Lung (tissue), 11 donors: ENCODE measurements at regions not wholly inside any gene's neighbourhood (a gene's known extent, or its start where the extent isn't known, plus 50 kb on each side); places are given as distances from the start of the nearest gene placed in this dataset.

Source experiments
- ATAC-seq: fragments of 200-7000 bp; cut with Tn5 transposase; one replicate; pipeline ENCODE4 v1.9.1; 2020; ENCODE audit warnings: moderate number of reproducible peaks; ENCODE audit not compliant: insufficient read depth, low FRiP score
- DNase-seq, 3 donors: peaks; one replicate each; pipeline ENCODE4 v3.0.0-alpha.2; 2013 to 2017
- H3K27ac ChIP-seq, 2 donors: one replicate each; pipeline ENCODE4 v1.5.1; 2013; ENCODE audit warnings: mild to moderate bottlenecking in 2 of 2, moderate library complexity in 2 of 2, control low read depth in 1 of 2, inconsistent platforms in 1 of 2, low read depth in 1 of 2, low read length in 1 of 2
- H3K27me3 ChIP-seq, 3 donors: one replicate each; pipeline ENCODE4 v1.5.1; 2013; ENCODE audit warnings: low read length in 2 of 3; ENCODE audit not compliant: control insufficient read depth in 3 of 3, insufficient read depth in 3 of 3
- H3K36me3 ChIP-seq, 4 donors: one replicate each; pipeline ENCODE4 v1.5.1; 2013; ENCODE audit warnings: low read length in 4 of 4, mild to moderate bottlenecking in 1 of 4, moderate library complexity in 1 of 4; ENCODE audit not compliant: control insufficient read depth in 4 of 4, insufficient read depth in 4 of 4
- H3K4me1 ChIP-seq, 5 donors: one replicate each; pipeline ENCODE4 v1.5.1; 2013; ENCODE audit warnings: low read length in 5 of 5, mild to moderate bottlenecking in 2 of 5, moderate library complexity in 1 of 5; ENCODE audit not compliant: control insufficient read depth in 5 of 5, insufficient read depth in 5 of 5
- H3K4me3 ChIP-seq: one replicate; pipeline ENCODE4 v1.5.1; 2013; ENCODE audit warnings: mild to moderate bottlenecking, control low read depth, moderate library complexity
- H3K9ac ChIP-seq, 2 donors: one replicate each; pipeline ENCODE4 v1.5.1; 2013; ENCODE audit warnings: low read length in 2 of 2, control low read depth in 1 of 2; ENCODE audit not compliant: insufficient read depth in 1 of 2
- H3K9me3 ChIP-seq, 4 donors: one replicate each; pipeline ENCODE4 v1.5.1; 2013; ENCODE audit warnings: low read length in 3 of 4, mild to moderate bottlenecking in 1 of 4, moderate library complexity in 1 of 4; ENCODE audit not compliant: control insufficient read depth in 4 of 4, insufficient read depth in 3 of 4
- CTCF ChIP-seq: IDR thresholded peaks from 2 replicates; pipeline ENCODE4 v1.5.1; 2012; ENCODE audit warnings: mild to moderate bottlenecking; ENCODE audit errors: control extremely low read depth, extremely low read depth
- WGBS, 2 donors: extraction: QIAGEN DNeasy Blood & Tissue Kit; methylation state at CpG; one replicate each; pipeline ENCODE4 v1.1.7; 2013; 5-methylcytosine and 5-hydroxymethylcytosine counted together
- donor health status: control.
- donor health status: control.
- donor health status: Bipolar disorder and iron deficiency.
- donor health status: healthy.
- donor health status: DM: yes; HTN: yes; CAD: no.

DNA sequence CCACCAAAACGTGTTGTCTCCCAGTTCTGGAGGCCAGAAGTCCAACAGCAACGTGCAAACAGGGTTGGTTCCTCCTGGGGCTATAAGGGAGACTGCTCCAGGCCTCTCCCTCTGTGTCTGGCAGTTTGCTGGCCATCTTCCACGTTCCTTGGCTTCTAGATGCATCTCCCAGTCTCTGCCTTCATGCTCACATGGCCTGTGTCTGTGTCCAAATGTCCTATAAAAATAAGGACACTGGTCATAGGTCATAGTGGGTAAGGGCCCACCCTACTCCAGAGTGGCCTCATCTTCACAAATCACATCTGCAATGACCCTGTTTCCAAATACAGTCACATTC lies 69.4 kb upstream of the TAF1B start:
- Histone ChIP-seq H3K27me3 (no peaks in the 10 kb centered on the region), H3K9me3 (no peaks in the 10 kb centered on the region), H3K4me3 (no peak overlapping the region), H3K4me1 (peaks cover 0 to 40% (median 13%) of the 10 kb centered on the region in 5 donors), H3K27ac (no peak overlapping the region), H3K9ac (no peak overlapping the region), H3K36me3 (no peaks in the 10 kb centered on the region)
- ATAC-seq = no peak
- WGBS, 2 donors = 65 to 70% methylated on average over 3 of the region's 3 CpGs
- peak in 2 of 3 donors; percentile 39 to 46 for DNase-seq
- no peak for TF ChIP-seq CTCF

DNA sequence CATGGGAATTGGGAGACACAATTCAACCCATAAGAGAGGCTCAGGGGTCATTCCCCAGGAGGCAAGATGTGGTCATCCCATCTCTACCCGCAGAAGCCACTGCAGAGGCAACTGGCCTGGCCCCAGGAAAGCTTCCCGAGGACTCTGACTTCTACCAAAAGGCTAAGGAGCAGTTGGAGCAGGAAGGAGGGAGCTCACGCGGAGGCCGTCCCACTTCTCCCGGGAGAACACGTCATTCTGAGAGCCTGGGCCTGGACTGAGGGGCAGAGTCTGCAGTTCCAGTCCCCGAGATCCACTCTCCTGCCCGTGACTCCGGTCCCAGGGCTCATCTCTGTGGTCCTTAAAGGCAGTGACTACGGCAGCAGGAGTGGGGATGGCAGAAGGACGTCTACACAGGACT lies 69.0 kb upstream of the TAF1B start:
- H3K36me3 ChIP-seq = no peaks in the 10 kb centered on the region
- no peak overlapping the region for H3K4me3 ChIP-seq
- no peak for TF ChIP-seq CTCF
- peaks cover 0 to 40% (median 13%) of the 10 kb centered on the region in 5 donors for H3K4me1 ChIP-seq
- no peak for ATAC-seq
- H3K9ac ChIP-seq = no peak overlapping the region
- no peak for DNase-seq
- peak overlapping the region in 1 of 2 donors; percentile 47 for H3K27ac ChIP-seq
- no peaks in the 10 kb centered on the region for H3K9me3 ChIP-seq
- no peaks in the 10 kb centered on the region for H3K27me3 ChIP-seq
- 72 to 78% methylated on average over 12 of the region's 12 CpGs for WGBS, 2 donors

DNA sequence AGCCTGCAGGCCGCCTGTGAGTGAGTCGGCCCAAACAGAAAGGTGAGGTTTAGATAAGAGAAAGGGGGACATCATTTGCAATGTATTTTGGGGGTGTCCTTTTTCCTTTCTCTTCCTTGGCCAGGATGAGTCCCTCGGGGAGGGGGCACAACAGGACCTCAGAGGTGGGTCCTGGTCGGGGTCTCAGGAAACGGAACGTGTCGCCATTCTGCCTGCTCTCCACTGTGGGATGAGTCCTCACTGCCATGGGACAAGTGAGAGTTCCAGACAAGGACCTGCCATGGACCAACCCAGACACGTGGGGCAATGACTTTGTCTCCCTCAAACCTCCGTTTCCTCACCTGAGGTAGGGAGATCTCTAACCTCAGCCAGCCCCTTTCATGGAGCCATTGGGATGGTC lies 67.9 kb upstream of the TAF1B start:
- DNase-seq (no peak), ATAC-seq (no peak)
- Histone ChIP-seq H3K36me3 (no peaks in the 10 kb centered on the region), H3K4me1 (peaks cover 0 to 32% (median 13%) of the 10 kb centered on the region in 5 donors), H3K9ac (no peak overlapping the region), H3K9me3 (no peaks in the 10 kb centered on the region), H3K27ac (no peak overlapping the region), H3K27me3 (no peaks in the 10 kb centered on the region), H3K4me3 (no peak overlapping the region)
- WGBS, 2 donors = 94% methylated on average over 9 of the region's 9 CpGs
- TF ChIP-seq CTCF = no peak

GRCh38 chr2:9775999-9776712 lies 67.1 kb upstream of the TAF1B start:
- no peak for ATAC-seq
- H3K9me3 ChIP-seq = no peaks in the 10 kb centered on the region
- H3K4me3 ChIP-seq = no peak overlapping the region
- no peaks in the 10 kb centered on the region for H3K36me3 ChIP-seq
- H3K27ac ChIP-seq = no peak overlapping the region
- H3K4me1 ChIP-seq = peaks cover 0 to 24% (median 8%) of the 10 kb centered on the region in 5 donors
- DNase-seq = no peak
- no peaks in the 10 kb centered on the region for H3K27me3 ChIP-seq
- H3K9ac ChIP-seq = no peak overlapping the region
- WGBS, 2 donors = 88 to 90% methylated on average over 9 of the region's 9 CpGs
- TF ChIP-seq CTCF = no peak
